A549 (cell line): ENCODE measurements at regions not wholly inside any gene's neighbourhood (a gene's known extent, or its start where the extent isn't known, plus 50 kb on each side); places are given as distances from the start of the nearest gene placed in this dataset.

ENCODE experiments used
- ATAC-seq, 2 experiments: fragments of 200-7000 bp in 1 of 2; fragments of >200 bp in 1 of 2; cut with Nextera tagmentation in 1 of 2; cut with Tn5 transposase in 1 of 2; 3 replicates each; pipeline versions ENCODE4 v1.8.0 to v1.9.1; 2018 to 2020; ENCODE audit warnings: mild to moderate bottlenecking in 1 of 2, moderate library complexity in 1 of 2
- CTCF ChIA-PET: fragments of 300-600 bp; sonication (Branson Sonifier 250); formaldehyde crosslinking; extraction: SDS; loops from one replicate; lab custom pipeline; 2021; ENCODE audit warnings: antibody characterized with exemption, inconsistent platforms; lab: Yijun Ruan, JAX
- POLR2A ChIA-PET: fragments of 350-600 bp; formaldehyde crosslinking; extraction: SDS; loops from one replicate; lab custom pipeline; 2021; ENCODE audit warnings: antibody characterized with exemption, inconsistent platforms; lab: Yijun Ruan, JAX
- DNase-seq, 2 experiments: peaks; one replicate each; pipeline versions ENCODE4 v3.0.0 to v3.0.0-alpha.2; 2011 to 2016; ENCODE audit warnings: low read depth in 1 of 2, low spot score in 1 of 2
- FAIRE-seq: peaks from 2 replicates; lab custom pipeline; 2011; peaks lifted over from hg19 to GRCh38; lab: Jason Lieb, UNC
- H3K27ac ChIP-seq, 2 experiments: fragments of >200 bp; sonication (Bioruptor Twin); formaldehyde crosslinking; 3 replicates each; pipeline ENCODE4 v1.5.1; 2016 to 2017
- H3K4me1 ChIP-seq: fragments of >200 bp; sonication (Bioruptor Twin); formaldehyde crosslinking; 3 replicates; pipeline ENCODE4 v1.6.1; 2016
- H3K4me2 ChIP-seq: fragments of >200 bp; sonication (Bioruptor Twin); formaldehyde crosslinking; 3 replicates; pipeline ENCODE4 v1.6.1; 2016
- H3K4me3 ChIP-seq: fragments of >200 bp; sonication (Bioruptor Twin); formaldehyde crosslinking; 3 replicates; pipeline ENCODE4 v1.5.1; 2016
- H3K9me3 ChIP-seq: fragments of >200 bp; sonication (Bioruptor Twin); formaldehyde crosslinking; 3 replicates; pipeline ENCODE4 v1.6.1; 2016
- CBX8 ChIP-seq: fragments of 200-600 bp; sonication (generic); IDR thresholded peaks from 2 replicates; pipeline ENCODE4 v1.6.1; 2016
- CTCF ChIP-seq: fragments of >200 bp; sonication (Bioruptor Twin); formaldehyde crosslinking; IDR thresholded peaks from 3 replicates; pipeline ENCODE4 v1.5.1; 2016
- EHF ChIP-seq: fragments of 250-450 bp; sonication (Bioruptor Pico); IDR thresholded peaks from 2 replicates; pipeline ENCODE4 v1.5.0; 2020; ENCODE audit warnings: mild to moderate bottlenecking
- EP300 ChIP-seq, 2 experiments: fragments of >200 bp; sonication (Bioruptor Twin); formaldehyde crosslinking; IDR thresholded peaks; 2 replicates in 1 of 2; 3 replicates in 1 of 2; pipeline ENCODE4 v1.6.1; 2016 to 2017
- HES2 ChIP-seq: fragments of >200 bp; sonication (Bioruptor Twin); formaldehyde crosslinking; IDR thresholded peaks from 2 replicates; pipeline ENCODE4 v1.6.1; 2016
- HMGXB4 ChIP-seq: fragments of 250-450 bp; sonication (Bioruptor Pico); IDR thresholded peaks from 2 replicates; pipeline ENCODE4 v1.5.0; 2021; ENCODE audit warnings: mild to moderate bottlenecking, moderate library complexity, borderline replicate concordance
- JUNB ChIP-seq: fragments of >200 bp; sonication (Bioruptor Twin); formaldehyde crosslinking; IDR thresholded peaks from 2 replicates; pipeline ENCODE4 v1.6.1; 2016
- PBX3 ChIP-seq: IDR thresholded peaks from 2 replicates; pipeline ENCODE4 v1.6.1; 2012
- PHF8 ChIP-seq: fragments of 200-600 bp; sonication (generic); IDR thresholded peaks from 2 replicates; pipeline ENCODE4 v1.6.1; 2016; ENCODE audit warnings: low read depth, mild to moderate bottlenecking, antibody characterized with exemption, moderate library complexity, borderline replicate concordance
- RARB ChIP-seq: fragments of 250-450 bp; sonication (Bioruptor Pico); IDR thresholded peaks from 2 replicates; pipeline ENCODE4 v1.8.0; 2021; ENCODE audit warnings: mild to moderate bottlenecking, moderate library complexity
- REST ChIP-seq: fragments of 200-600 bp; sonication (generic); IDR thresholded peaks from 2 replicates; pipeline ENCODE4 v1.6.1; 2016; ENCODE audit warnings: antibody characterized with exemption, mild to moderate bottlenecking, moderate library complexity
- TFCP2L1 ChIP-seq: fragments of 250-450 bp; sonication (Bioruptor Pico); IDR thresholded peaks from 2 replicates; pipeline ENCODE4 v1.5.0; 2021; ENCODE audit warnings: mild to moderate bottlenecking
- ZC3H11A ChIP-seq: fragments of 450-650 bp; IDR thresholded peaks from 2 replicates; pipeline ENCODE4 v1.6.1; 2014; ENCODE audit warnings: antibody characterized with exemption, mild to moderate bottlenecking
- ZFP36 ChIP-seq: fragments of 450-650 bp; IDR thresholded peaks from 2 replicates; pipeline ENCODE4 v1.6.1; 2014; ENCODE audit warnings: borderline replicate concordance; ENCODE audit not compliant: partially characterized antibody
- ZNF302 ChIP-seq: fragments of 250-450 bp; sonication (Bioruptor Pico); IDR thresholded peaks from 2 replicates; pipeline ENCODE4 v1.9.0; 2021; ENCODE audit warnings: inconsistent platforms, mild to moderate bottlenecking, moderate library complexity
- WGBS: methylation state at CpG from one replicate; pipeline ENCODE4 v1.1.6; 2017; ENCODE audit errors: missing lambda C conversion rate; 5-methylcytosine and 5-hydroxymethylcytosine counted together

GRCh38 chr3:177278016-177278415, 80.7 kb upstream of the TBL1XR1 start:
- no peak overlapping the region for H3K4me2 ChIP-seq
- no peak for DNase-seq
- no peak overlapping the region for H3K27ac ChIP-seq
- POLR2A ChIA-PET, result no interaction called here
- no peak overlapping the region for H3K4me3 ChIP-seq
- CTCF ChIA-PET, result no interaction called here
- no peak for ATAC-seq
- TF ChIP-seq HMGXB4 (CRISPR knock-in tag) (no peak), CTCF (no peak), EHF (no peak), ZC3H11A (no peak), TFCP2L1 (CRISPR knock-in tag) (no peak), RARB (CRISPR knock-in tag) (no peak)
- no peak for FAIRE-seq
- no peaks in the 10 kb centered on the region for H3K9me3 ChIP-seq
- H3K4me1 ChIP-seq, result no peaks in the 10 kb centered on the region

- WGBS, result 57% methylated on average over 7 of the region's 7 CpGs
- Histone ChIP-seq H3K4me3 (no peak overlapping the region), H3K9me3 (no peaks in the 10 kb centered on the region), H3K4me1 (peaks cover 7% of the 10 kb centered on the region), H3K27ac (peak overlapping the region in 1 of 2 experiments; percentile 10; a peak in 1 of 6 replicates), H3K4me2 (no peak overlapping the region)
- no peak for FAIRE-seq
- TF ChIP-seq CTCF (no peak), CBX8 (no peak), JUNB (no peak), HES2 (no peak), ZFP36 (no peak), RARB (CRISPR knock-in tag) (no peak), REST (no peak), PBX3 (no peak), EP300 (IDR thresholded peaks at IDR 0.05) (no peak), PHF8 (no peak), ZNF302 (CRISPR knock-in tag) (no peak)
- ChIA-PET CTCF (no interaction called here), POLR2A (no interaction called here)
- no peak for ATAC-seq
- no peak for DNase-seq
These were observed 82.0 kb upstream of the TBL1XR1 start for GRCh38 chr3:177279118-177279815.
